ENCODE measurements at regions not wholly inside any gene's neighbourhood (a gene's known extent, or its start where the extent isn't known, plus 50 kb on each side); places are given as distances from the start of the nearest gene placed in this dataset.

DNA sequence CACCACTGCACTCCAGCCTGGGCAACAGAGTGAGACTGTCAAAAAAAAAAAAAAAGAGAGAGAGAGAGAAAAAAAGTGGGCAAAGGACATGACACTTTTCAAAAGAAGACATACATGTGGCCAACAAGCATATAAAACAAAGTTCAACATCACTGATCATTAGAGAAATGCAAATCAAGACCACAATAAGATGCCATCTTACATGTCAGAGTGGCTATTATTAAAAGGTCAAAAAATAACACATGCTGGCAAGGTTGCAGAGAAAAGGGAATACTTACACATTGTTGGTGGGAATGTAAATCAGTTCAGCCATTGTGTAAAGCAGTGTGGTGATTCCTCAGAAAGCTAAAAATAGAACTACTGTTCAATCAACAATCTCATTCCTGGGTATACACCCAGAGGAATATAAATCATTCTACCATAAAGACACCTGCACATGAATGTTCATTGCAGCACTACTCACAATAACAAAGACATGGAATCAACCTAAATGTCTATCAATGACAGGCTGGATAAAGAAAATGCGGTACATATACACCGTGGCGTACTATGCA is 94.9 kb upstream of the TRIM2 start:
- TF ChIP-seq, protein P1, sequence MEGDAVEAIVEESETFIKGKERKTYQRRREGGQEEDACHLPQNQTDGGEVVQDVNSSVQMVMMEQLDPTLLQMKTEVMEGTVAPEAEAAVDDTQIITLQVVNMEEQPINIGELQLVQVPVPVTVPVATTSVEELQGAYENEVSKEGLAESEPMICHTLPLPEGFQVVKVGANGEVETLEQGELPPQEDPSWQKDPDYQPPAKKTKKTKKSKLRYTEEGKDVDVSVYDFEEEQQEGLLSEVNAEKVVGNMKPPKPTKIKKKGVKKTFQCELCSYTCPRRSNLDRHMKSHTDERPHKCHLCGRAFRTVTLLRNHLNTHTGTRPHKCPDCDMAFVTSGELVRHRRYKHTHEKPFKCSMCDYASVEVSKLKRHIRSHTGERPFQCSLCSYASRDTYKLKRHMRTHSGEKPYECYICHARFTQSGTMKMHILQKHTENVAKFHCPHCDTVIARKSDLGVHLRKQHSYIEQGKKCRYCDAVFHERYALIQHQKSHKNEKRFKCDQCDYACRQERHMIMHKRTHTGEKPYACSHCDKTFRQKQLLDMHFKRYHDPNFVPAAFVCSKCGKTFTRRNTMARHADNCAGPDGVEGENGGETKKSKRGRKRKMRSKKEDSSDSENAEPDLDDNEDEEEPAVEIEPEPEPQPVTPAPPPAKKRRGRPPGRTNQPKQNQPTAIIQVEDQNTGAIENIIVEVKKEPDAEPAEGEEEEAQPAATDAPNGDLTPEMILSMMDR (IDR thresholded peaks at IDR 0.05; ENCODE audit: insufficient read depth, low read length, poor library complexity, severe bottlenecking) = no peak
- no peak for DNase-seq (ENCODE audit: extremely low read depth, insufficient read length)
- H3K4me3 ChIP-seq (replicated peaks; ENCODE audit: low read depth, low read length) = no peak overlapping the region
- H3K36me3 ChIP-seq (ENCODE audit: control insufficient read depth, insufficient read depth, low read length) = no peaks in the 10 kb centered on the region
- no peaks in the 10 kb centered on the region for H3K27me3 ChIP-seq (replicated peaks; ENCODE audit: control insufficient read depth, insufficient read depth, low read length)

DNA sequence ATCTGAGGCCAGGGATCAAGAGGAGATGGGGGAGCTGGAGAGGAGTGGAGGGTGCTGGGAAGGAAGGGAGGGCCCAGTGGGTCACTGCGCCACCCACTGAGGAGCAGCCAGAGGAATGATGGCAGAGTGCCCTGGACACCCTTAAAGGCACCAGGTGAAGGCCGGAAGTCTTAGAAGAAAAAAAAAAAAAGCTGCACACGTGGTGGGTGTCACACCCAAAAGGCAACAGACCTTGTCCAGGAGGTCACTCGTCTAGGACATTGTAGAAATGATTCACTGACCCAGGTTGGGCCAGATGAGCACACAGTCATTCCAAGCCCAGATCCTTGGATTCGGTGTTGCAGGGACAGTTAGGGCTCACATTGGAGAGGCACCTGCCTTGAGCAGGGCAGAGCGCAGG is 93.5 kb upstream of the TRIM2 start:
- no peak for DNase-seq (ENCODE audit: extremely low read depth, insufficient read length)
- TF ChIP-seq, protein P1 (IDR thresholded peaks at IDR 0.05; ENCODE audit: insufficient read depth, low read length, poor library complexity, severe bottlenecking) = no peak
- Histone ChIP-seq H3K4me3 (replicated peaks; ENCODE audit: low read depth, low read length) (no peak overlapping the region), H3K27me3 (replicated peaks; ENCODE audit: control insufficient read depth, insufficient read depth, low read length) (no peaks in the 10 kb centered on the region), H3K36me3 (ENCODE audit: control insufficient read depth, insufficient read depth, low read length) (no peaks in the 10 kb centered on the region)

DNA sequence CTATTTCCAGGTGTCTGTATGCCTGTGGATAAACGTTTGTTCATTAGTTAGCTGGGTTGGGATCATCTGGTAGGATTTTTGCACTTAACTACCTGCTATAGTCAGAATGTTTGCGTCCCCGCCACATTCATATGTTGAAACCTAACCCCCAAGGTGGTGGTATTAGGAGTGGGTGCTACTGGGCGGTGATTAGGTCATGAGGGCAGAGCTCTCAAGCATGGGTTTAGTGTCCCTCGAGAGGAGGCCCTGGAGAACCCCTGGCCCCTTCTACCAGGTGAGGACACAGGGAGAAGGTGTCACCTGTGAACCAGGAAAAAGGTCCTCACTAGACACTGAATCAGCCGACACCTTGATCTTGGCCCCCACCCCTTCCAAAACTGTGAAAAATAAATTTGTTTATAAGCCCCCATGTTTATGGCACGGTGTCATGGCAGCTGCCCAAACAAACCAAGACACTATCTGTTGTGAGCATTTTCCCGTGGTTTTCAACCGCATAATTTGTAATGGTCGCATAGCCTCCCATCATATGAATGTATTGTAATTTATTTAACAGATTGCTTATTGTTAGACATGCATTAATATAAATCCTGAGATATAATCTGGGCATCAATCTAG is 92.7 kb upstream of the TRIM2 start:
- TF ChIP-seq, protein P1 (IDR thresholded peaks at IDR 0.05; ENCODE audit: insufficient read depth, low read length, poor library complexity, severe bottlenecking) = no peak

DNA sequence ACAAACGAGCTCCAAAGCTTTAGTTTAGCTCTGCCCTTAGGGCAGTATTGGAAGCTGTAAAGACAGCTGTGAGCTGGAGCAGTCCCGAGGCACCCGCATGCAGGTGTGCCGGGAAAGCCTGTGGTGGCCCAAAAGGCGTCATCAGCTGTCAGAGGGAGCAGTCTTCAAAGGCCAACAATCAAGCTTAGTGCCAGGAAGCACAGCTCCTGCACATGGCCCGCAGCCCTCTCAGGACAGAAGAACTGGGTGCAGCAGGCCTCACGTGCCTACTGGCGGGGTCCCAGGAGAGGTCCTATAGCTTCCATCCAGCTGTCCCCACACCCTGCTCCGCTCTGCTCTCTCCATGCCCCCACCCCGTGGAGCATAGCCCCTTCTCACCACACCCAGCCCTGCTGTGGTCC is 92.2 kb upstream of the TRIM2 start:
- Histone ChIP-seq H3K27me3 (replicated peaks; ENCODE audit: control insufficient read depth, insufficient read depth, low read length) (no peaks in the 10 kb centered on the region), H3K4me3 (replicated peaks; ENCODE audit: low read depth, low read length) (no peak overlapping the region), H3K36me3 (ENCODE audit: control insufficient read depth, insufficient read depth, low read length) (no peaks in the 10 kb centered on the region)
- no peak for DNase-seq (ENCODE audit: extremely low read depth, insufficient read length)
- TF ChIP-seq, protein P1 (IDR thresholded peaks at IDR 0.05; ENCODE audit: insufficient read depth, low read length, poor library complexity, severe bottlenecking) = no peak

More for the DNA sequence above, 92.7 kb upstream of the TRIM2 start:
- no peaks in the 10 kb centered on the region for H3K27me3 ChIP-seq (replicated peaks; ENCODE audit: control insufficient read depth, insufficient read depth, low read length)
- no peak overlapping the region for H3K4me3 ChIP-seq (replicated peaks; ENCODE audit: low read depth, low read length)
- H3K36me3 ChIP-seq (ENCODE audit: control insufficient read depth, insufficient read depth, low read length) = no peaks in the 10 kb centered on the region
- no peak for DNase-seq (ENCODE audit: extremely low read depth, insufficient read length)

DNA sequence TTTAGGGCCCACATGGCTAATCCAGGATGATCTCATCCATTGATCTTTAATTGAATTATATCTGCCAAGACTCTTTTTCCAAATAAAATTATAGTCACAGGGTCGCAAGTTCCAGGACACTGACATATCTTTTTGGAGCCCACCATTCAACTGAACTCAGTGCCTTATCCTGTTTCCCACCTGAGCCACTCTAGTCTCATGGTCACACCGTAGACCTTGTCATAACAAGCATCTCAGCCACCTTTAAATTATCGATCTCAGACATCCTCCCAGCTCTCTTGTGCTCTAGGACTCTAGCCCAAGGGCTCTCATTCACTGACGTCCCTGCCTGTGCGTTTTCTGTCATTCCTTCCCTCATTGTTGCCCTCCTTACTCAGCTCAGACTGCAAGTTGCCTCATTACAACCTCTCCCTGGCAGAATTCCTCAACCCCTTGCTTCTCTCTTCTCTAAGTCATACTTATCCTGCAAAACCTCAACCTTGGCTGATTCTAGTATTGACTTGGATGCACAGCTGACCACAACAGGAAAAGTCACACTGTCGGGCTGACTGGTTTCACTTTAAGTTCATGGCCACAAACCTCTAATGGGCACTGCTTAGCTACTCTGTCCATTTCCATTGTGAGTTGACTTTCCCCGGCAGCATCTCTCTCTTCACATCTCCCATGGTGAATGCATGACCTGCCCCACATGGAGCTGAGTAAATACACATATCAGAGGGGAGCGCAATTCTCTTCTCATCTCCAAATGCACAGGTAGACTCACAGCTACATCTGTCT is 91.0 kb upstream of the TRIM2 start:
- Histone ChIP-seq H3K27me3 (replicated peaks; ENCODE audit: control insufficient read depth, insufficient read depth, low read length) (no peaks in the 10 kb centered on the region), H3K4me3 (replicated peaks; ENCODE audit: low read depth, low read length) (no peak overlapping the region), H3K36me3 (ENCODE audit: control insufficient read depth, insufficient read depth, low read length) (no peaks in the 10 kb centered on the region)
- TF ChIP-seq, protein P1 (IDR thresholded peaks at IDR 0.05; ENCODE audit: insufficient read depth, low read length, poor library complexity, severe bottlenecking) = no peak
- DNase-seq (ENCODE audit: extremely low read depth, insufficient read length) = no peak

Data from GM06990 (cell line).